ENCODE measurements at regions not wholly inside any gene's neighbourhood (a gene's known extent, or its start where the extent isn't known, plus 50 kb on each side); places are given as distances from the start of the nearest gene placed in this dataset.

- Histone ChIP-seq H3K4me3 (ENCODE audit: low read depth, low read length) (no peak overlapping the region), H3K9me3 (ENCODE audit: control insufficient read depth, insufficient read depth, low read depth, low read length) (no peaks in the 10 kb centered on the region), H3K27ac (ENCODE audit: extremely low read depth, low read depth, low read length) (no peak overlapping the region), H3K36me3 (ENCODE audit: control insufficient read depth in 2 of 2, insufficient read depth in 1 of 2, low read length in 2 of 2) (peaks cover 0 to 3% of the 10 kb centered on the region in 2 experiments; a peak in 2 of 3 replicates), H3K4me1 (ENCODE audit: control insufficient read depth, insufficient read depth, low read length) (peaks cover 24% of the 10 kb centered on the region)
- ChIA-PET CTCF (interaction anchor here (0.7 to 1.0 kb wide), 3 partner anchors 171 to 310 kb away, joined by 3 to 5 read pairs (median 4); no protein-coding TSS in a partner anchor), POLR2A (interaction anchor here (1.3 kb wide), 2 partner anchors 31 to 39 kb away, joined by 4 to 5 read pairs; no protein-coding TSS in a partner anchor)
- no peak for TF ChIP-seq ZBTB1 (tag by site-specific recombination; IDR thresholded peaks at IDR 0.05)
- TF ChIP-seq ZNF132 (tag by site-specific recombination; IDR thresholded peaks at IDR 0.05; ENCODE audit: borderline replicate concordance) = no peak
- TF ChIP-seq ZIC2 (tag by site-specific recombination; IDR thresholded peaks at IDR 0.05) = peak; percentile 41; the same call in 1 of the 2 replicates
- TF ChIP-seq ZNF133 (tag by site-specific recombination; IDR thresholded peaks at IDR 0.05) = no peak
- peak; percentile 38; the same call in 1 of the 2 replicates for TF ChIP-seq ZEB2 (tag by site-specific recombination; IDR thresholded peaks at IDR 0.05)
- no peak for TF ChIP-seq SP7 (tag by site-specific recombination; IDR thresholded peaks at IDR 0.05)
- TF ChIP-seq ZNF292 (tag by site-specific recombination; IDR thresholded peaks at IDR 0.05; ENCODE audit: borderline replicate concordance, low read depth) = no peak
- 0 out of 2 replicates have a peak, but pooled peaks have one; percentile 12 for TF ChIP-seq ZBTB17 (tag by site-specific recombination; IDR thresholded peaks at IDR 0.05)
- TF ChIP-seq PATZ1 (tag by site-specific recombination; IDR thresholded peaks at IDR 0.05) = no peak
- TF ChIP-seq GLIS1 (tag by site-specific recombination; IDR thresholded peaks at IDR 0.05) = no peak
- TF ChIP-seq, protein P1, sequence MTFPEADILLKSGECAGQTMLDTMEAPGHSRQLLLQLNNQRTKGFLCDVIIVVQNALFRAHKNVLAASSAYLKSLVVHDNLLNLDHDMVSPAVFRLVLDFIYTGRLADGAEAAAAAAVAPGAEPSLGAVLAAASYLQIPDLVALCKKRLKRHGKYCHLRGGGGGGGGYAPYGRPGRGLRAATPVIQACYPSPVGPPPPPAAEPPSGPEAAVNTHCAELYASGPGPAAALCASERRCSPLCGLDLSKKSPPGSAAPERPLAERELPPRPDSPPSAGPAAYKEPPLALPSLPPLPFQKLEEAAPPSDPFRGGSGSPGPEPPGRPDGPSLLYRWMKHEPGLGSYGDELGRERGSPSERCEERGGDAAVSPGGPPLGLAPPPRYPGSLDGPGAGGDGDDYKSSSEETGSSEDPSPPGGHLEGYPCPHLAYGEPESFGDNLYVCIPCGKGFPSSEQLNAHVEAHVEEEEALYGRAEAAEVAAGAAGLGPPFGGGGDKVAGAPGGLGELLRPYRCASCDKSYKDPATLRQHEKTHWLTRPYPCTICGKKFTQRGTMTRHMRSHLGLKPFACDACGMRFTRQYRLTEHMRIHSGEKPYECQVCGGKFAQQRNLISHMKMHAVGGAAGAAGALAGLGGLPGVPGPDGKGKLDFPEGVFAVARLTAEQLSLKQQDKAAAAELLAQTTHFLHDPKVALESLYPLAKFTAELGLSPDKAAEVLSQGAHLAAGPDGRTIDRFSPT (tag by site-specific recombination; IDR thresholded peaks at IDR 0.05) = peak; percentile 32; the same call in 1 of the 2 replicates
- TF ChIP-seq IKZF3 (tag by site-specific recombination; IDR thresholded peaks at IDR 0.05) = peak; percentile 41; the same call in 1 of the 2 replicates
- TF ChIP-seq RBAK (tag by site-specific recombination; IDR thresholded peaks at IDR 0.05) = no peak
- TF ChIP-seq ZNF114 (tag by site-specific recombination; IDR thresholded peaks at IDR 0.05) = no peak
- TF ChIP-seq ZNF248 (tag by site-specific recombination; IDR thresholded peaks at IDR 0.05) = no peak
- no peak for TF ChIP-seq INSM2 (tag by site-specific recombination; IDR thresholded peaks at IDR 0.05)
- TF ChIP-seq, protein P2, sequence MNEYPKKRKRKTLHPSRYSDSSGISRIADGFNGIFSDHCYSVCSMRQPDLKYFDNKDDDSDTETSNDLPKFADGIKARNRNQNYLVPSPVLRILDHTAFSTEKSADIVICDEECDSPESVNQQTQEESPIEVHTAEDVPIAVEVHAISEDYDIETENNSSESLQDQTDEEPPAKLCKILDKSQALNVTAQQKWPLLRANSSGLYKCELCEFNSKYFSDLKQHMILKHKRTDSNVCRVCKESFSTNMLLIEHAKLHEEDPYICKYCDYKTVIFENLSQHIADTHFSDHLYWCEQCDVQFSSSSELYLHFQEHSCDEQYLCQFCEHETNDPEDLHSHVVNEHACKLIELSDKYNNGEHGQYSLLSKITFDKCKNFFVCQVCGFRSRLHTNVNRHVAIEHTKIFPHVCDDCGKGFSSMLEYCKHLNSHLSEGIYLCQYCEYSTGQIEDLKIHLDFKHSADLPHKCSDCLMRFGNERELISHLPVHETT (tag by site-specific recombination; IDR thresholded peaks at IDR 0.05) = no peak
- no peak for TF ChIP-seq ZNF707 (tag by site-specific recombination; IDR thresholded peaks at IDR 0.05)
- TF ChIP-seq ZNF660 (tag by site-specific recombination; IDR thresholded peaks at IDR 0.05) = no peak
- TF ChIP-seq ZBTB7A (tag by site-specific recombination; IDR thresholded peaks at IDR 0.05; ENCODE audit: low read depth) = no peak
- TF ChIP-seq, protein P3, sequence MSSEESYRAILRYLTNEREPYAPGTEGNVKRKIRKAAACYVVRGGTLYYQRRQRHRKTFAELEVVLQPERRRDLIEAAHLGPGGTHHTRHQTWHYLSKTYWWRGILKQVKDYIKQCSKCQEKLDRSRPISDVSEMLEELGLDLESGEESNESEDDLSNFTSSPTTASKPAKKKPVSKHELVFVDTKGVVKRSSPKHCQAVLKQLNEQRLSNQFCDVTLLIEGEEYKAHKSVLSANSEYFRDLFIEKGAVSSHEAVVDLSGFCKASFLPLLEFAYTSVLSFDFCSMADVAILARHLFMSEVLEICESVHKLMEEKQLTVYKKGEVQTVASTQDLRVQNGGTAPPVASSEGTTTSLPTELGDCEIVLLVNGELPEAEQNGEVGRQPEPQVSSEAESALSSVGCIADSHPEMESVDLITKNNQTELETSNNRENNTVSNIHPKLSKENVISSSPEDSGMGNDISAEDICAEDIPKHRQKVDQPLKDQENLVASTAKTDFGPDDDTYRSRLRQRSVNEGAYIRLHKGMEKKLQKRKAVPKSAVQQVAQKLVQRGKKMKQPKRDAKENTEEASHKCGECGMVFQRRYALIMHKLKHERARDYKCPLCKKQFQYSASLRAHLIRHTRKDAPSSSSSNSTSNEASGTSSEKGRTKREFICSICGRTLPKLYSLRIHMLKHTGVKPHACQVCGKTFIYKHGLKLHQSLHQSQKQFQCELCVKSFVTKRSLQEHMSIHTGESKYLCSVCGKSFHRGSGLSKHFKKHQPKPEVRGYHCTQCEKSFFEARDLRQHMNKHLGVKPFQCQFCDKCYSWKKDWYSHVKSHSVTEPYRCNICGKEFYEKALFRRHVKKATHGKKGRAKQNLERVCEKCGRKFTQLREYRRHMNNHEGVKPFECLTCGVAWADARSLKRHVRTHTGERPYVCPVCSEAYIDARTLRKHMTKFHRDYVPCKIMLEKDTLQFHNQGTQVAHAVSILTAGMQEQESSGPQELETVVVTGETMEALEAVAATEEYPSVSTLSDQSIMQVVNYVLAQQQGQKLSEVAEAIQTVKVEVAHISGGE (tag by site-specific recombination; conservative IDR thresholded peaks at IDR 0.05; ENCODE audit: low read depth) = no peak
- TF ChIP-seq ZNF10 (tag by site-specific recombination; IDR thresholded peaks at IDR 0.05) = 0 out of 2 replicates have a peak, but pooled peaks have one; percentile 11
- TF ChIP-seq ZNF776 (tag by site-specific recombination; IDR thresholded peaks at IDR 0.05; ENCODE audit: borderline replicate concordance) = no peak
- no peak for TF ChIP-seq ZNF585B (tag by site-specific recombination; IDR thresholded peaks at IDR 0.05)
- TF ChIP-seq MEIS1 (CRISPR knock-in tag; IDR thresholded peaks at IDR 0.05; ENCODE audit: borderline replicate concordance) = peak; percentile 48; the same call in 1 of the 2 replicates
- TF ChIP-seq ZNF596 (tag by site-specific recombination; IDR thresholded peaks at IDR 0.05) = no peak
Observed at GRCh38 chr10:29688230-29688661, 53.5 kb upstream of the SVIL start.
